ENCODE measurements at regions not wholly inside any gene's neighbourhood (a gene's known extent, or its start where the extent isn't known, plus 50 kb on each side); places are given as distances from the start of the nearest gene placed in this dataset.
A peak's percentile ranks its signal among the peaks of the same experiment; 100 is the strongest.

- TF ChIP-seq, protein P1, sequence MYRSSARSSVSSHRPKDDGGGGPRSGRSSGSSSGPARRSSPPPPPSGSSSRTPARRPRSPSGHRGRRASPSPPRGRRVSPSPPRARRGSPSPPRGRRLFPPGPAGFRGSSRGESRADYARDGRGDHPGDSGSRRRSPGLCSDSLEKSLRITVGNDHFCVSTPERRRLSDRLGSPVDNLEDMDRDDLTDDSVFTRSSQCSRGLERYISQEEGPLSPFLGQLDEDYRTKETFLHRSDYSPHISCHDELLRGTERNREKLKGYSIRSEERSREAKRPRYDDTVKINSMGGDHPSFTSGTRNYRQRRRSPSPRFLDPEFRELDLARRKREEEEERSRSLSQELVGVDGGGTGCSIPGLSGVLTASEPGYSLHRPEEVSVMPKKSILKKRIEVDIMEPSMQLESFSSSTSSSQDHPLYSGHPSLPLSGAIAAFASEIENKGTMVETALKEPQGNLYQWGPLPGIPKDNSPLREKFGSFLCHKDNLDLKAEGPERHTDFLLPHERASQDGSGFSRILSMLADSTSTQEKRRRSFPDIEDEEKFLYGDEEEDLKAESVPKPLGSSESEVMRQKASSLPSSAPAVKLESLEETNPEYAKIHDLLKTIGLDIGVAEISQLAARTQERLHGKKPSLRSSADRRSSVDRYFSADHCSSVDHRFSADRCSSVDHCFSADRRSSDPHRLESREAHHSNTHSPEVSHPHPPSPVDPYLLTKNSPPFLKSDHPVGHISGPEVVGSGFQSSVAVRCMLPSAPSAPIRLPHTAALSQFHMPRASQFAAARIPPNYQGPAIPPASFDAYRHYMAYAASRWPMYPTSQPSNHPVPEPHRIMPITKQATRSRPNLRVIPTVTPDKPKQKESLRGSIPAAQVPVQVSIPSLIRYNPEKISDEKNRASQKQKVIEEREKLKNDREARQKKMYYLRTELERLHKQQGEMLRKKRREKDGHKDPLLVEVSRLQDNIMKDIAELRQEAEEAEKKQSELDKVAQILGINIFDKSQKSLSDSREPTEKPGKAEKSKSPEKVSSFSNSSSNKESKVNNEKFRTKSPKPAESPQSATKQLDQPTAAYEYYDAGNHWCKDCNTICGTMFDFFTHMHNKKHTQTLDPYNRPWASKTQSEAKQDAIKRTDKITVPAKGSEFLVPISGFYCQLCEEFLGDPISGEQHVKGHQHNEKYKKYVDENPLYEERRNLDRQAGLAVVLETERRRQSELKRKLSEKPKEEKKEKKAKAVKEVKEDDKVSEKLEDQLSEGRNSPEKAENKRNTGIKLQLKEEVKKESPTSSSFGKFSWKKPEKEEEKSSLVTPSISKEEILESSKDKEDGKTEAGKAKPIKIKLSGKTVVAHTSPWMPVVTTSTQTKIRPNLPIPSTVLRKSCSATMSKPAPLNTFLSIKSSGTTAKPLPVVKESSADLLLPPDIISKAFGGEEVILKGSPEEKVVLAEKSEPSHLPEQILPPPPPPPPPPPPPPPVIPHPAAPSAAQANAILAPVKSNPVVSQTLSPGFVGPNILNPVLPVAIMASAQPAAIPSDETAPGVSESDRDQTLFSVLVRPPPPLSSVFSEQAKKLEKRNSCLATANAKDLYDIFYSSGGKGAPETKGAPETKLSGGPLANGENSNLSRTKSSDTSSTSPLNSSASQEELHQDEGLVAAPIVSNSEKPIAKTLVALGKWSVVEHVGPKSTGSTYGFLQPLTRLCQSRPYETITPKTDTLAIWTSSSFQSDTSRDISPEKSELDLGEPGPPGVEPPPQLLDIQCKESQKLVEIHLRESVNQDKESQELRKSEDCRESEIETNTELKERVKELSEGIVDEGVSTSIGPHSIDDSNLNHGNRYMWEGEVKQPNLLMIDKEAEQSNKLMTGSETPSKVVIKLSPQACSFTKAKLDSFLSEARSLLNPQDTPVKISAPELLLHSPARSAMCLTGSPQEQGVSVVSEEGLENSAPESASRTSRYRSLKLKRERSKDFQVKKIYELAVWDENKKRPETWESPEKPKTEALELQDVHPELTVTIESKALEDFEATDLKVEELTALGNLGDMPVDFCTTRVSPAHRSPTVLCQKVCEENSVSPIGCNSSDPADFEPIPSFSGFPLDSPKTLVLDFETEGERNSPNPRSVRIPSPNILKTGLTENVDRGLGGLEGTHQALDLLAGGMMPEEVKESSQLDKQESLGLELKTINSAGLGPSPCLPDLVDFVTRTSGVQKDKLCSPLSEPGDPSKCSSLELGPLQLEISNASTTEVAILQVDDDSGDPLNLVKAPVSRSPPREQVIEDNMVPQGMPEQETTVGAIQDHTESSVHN (IDR thresholded peaks at IDR 0.05; ENCODE audit: borderline replicate concordance in 1 of 2, low read depth in 1 of 2) = no peak
- TF ChIP-seq PTBP1 (IDR thresholded peaks at IDR 0.05; ENCODE audit: low read depth, low read length) = 0 out of 2 replicates have a peak, but pooled peaks have one; percentile 58
- TF ChIP-seq E2F1 (CRISPR knock-in tag; IDR thresholded peaks at IDR 0.05) = no peak
- TF ChIP-seq HMGN3 (IDR thresholded peaks at IDR 0.05; ENCODE audit: borderline replicate concordance, extremely low read depth, insufficient read length, low read depth, low read length) = no peak
- no peak for TF ChIP-seq KDM4B (IDR thresholded peaks at IDR 0.05; ENCODE audit: borderline replicate concordance in 2 of 2, low read depth in 1 of 2)
- no peak for TF ChIP-seq FOXJ3 (CRISPR knock-in tag; IDR thresholded peaks at IDR 0.05)
Observed at GRCh38 chr20:50264534-50265145, 74.0 kb downstream of the CEBPB start (continued).

All from K562 (cell line).